ENCODE measurements at regions not wholly inside any gene's neighbourhood (a gene's known extent, or its start where the extent isn't known, plus 50 kb on each side); places are given as distances from the start of the nearest gene placed in this dataset.

- TF ChIP-seq POLR2AphosphoS5 (IDR thresholded peaks at IDR 0.05) (no peak), POLR2A (IDR thresholded peaks at IDR 0.05; ENCODE audit: low read depth) (no peak), CTCF (IDR thresholded peaks at IDR 0.05) (no peak), EP300 (IDR thresholded peaks at IDR 0.05) (no peak)
Measured at GRCh38 chr6:56807326-56807988, 147.4 kb upstream of the BEND6 start.
